GM23248 (cell line): ENCODE measurements at regions not wholly inside any gene's neighbourhood (a gene's known extent, or its start where the extent isn't known, plus 50 kb on each side); places are given as distances from the start of the nearest gene placed in this dataset.

Source experiments
- EZH2 ChIP-seq: fragments of 200-600 bp; sonication (generic); IDR thresholded peaks from 2 replicates; pipeline ENCODE4 v1.6.1; 2018; ENCODE audit warnings: antibody characterized with exemption, mild to moderate bottlenecking; ENCODE audit not compliant: insufficient read depth, poor library complexity, severe bottlenecking
- EZH2phosphoT487 ChIP-seq: fragments of 200-600 bp; sonication (generic); IDR thresholded peaks from 2 replicates; pipeline ENCODE4 v1.6.1; 2018; ENCODE audit warnings: antibody characterized with exemption, moderate library complexity, mild to moderate bottlenecking, low read depth; ENCODE audit not compliant: insufficient read depth

DNA sequence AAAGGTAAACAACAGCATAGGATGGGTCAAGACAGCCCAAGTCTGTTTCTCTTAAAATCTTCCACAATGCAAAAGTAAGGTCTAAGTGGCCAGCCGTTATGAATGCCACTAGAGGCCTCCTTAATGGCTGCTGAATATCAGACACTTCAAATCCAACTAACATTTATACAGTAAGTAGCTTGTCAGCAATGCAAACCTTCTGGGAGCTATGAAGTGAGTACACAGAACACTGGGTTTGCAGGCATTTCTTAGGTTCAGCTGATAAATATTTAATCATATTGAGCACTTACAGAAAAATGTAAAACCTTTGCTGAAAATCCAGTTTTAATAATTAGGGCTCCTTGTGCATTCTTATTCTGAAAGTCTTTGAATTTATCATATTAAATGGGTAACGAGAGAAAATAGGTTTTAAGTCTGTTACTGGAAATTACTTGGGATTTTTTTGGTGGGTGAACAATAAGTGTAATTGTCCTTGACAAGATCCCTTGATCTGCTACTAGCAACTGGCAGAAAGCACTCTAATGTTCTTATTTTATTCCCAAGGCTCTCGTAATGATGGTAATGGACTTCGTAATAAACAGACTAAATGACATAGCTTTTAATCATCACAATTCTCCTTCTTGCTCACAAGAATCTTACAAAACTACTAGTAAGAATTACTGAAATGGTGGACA lies 141.7 kb upstream of the GPR149 start:
- no peak for TF ChIP-seq EZH2
- no peak for TF ChIP-seq EZH2phosphoT487
